SK-N-SH (cell line): ENCODE measurements at regions not wholly inside any gene's neighbourhood (a gene's known extent, or its start where the extent isn't known, plus 50 kb on each side); places are given as distances from the start of the nearest gene placed in this dataset.

Experiments used
- CTCF ChIA-PET: fragments of 300-600, 350-600 bp; formaldehyde crosslinking; extraction: SDS; loops from one replicate; lab custom pipeline; 2021; lab: Yijun Ruan, JAX
- POLR2A ChIA-PET: fragments of 350-600 bp; sonication (Branson Sonifier 250); formaldehyde crosslinking; extraction: SDS; loops from one replicate; lab custom pipeline; 2020; ENCODE audit warnings: antibody characterized with exemption, inconsistent platforms; lab: Yijun Ruan, JAX
- DNase-seq: peaks from one replicate; pipeline ENCODE4 v3.0.0; 2012
- H2AFZ ChIP-seq: fragments of 200-600 bp; sonication (generic); 2 replicates; pipeline ENCODE4 v1.8.1; 2016; ENCODE audit warnings: antibody characterized with exemption, mild to moderate bottlenecking, low read depth
- H3F3A ChIP-seq: fragments of 200-600 bp; sonication (generic); replicated peaks from 2 replicates; pipeline ENCODE3; 2016; ENCODE audit warnings: antibody characterized with exemption, mild to moderate bottlenecking; ENCODE audit not compliant: insufficient read depth
- H3K27ac ChIP-seq, 2 experiments: fragments of 200-500 bp in 1 of 2; fragments of 200-600 bp in 1 of 2; sonication (Bioruptor generic) in 1 of 2; sonication (generic), shearing (Covaris generic) in 1 of 2; 2 replicates each; pipeline versions ENCODE4 v1.5.1 to v1.6.1; 2014 to 2016; ENCODE audit warnings: low read depth in 2 of 2, inconsistent platforms in 1 of 2, low read length in 1 of 2, mild to moderate bottlenecking in 1 of 2, mixed read lengths in 1 of 2
- H3K27me3 ChIP-seq: fragments of 200-600 bp; sonication (generic), shearing (Covaris generic); 2 replicates; pipeline ENCODE4 v1.6.1; 2016; ENCODE audit warnings: mixed run types; ENCODE audit not compliant: insufficient read depth
- H3K36me3 ChIP-seq, 2 experiments: fragments of 200-500 bp in 1 of 2; fragments of 200-600 bp in 1 of 2; sonication (Bioruptor generic) in 1 of 2; sonication (generic) in 1 of 2; replicated peaks in 1 of 2; 2 replicates each; pipeline versions ENCODE3 to v1.5.1; 2014 to 2016; ENCODE audit warnings: low read length in 1 of 2, mild to moderate bottlenecking in 1 of 2; ENCODE audit not compliant: insufficient read depth in 2 of 2, control insufficient read depth in 1 of 2
- H3K4me1 ChIP-seq, 2 experiments: fragments of 200-500 bp in 1 of 2; fragments of 200-600 bp in 1 of 2; sonication (Bioruptor generic) in 1 of 2; sonication (generic), shearing (Covaris generic) in 1 of 2; 2 replicates each; pipeline versions ENCODE4 v1.5.1 to v1.6.1; 2014 to 2016; ENCODE audit warnings: low read depth in 1 of 2, low read length in 1 of 2, mixed run types in 1 of 2; ENCODE audit not compliant: insufficient read depth in 2 of 2, control insufficient read depth in 1 of 2
- H3K4me2 ChIP-seq: fragments of 200-600 bp; sonication (generic), shearing (Covaris generic); 2 replicates; pipeline ENCODE4 v1.6.1; 2017; ENCODE audit warnings: mixed run types
- H3K4me3 ChIP-seq, 2 experiments: fragments of 200-500 bp in 1 of 2; fragments of 200-600 bp in 1 of 2; sonication (Bioruptor generic) in 1 of 2; sonication (generic), shearing (Covaris generic) in 1 of 2; 2 replicates each; pipeline versions ENCODE4 v1.5.1 to v1.8.1; 2014 to 2016; ENCODE audit warnings: low read depth in 2 of 2, inconsistent platforms in 1 of 2, low read length in 1 of 2, mild to moderate bottlenecking in 1 of 2, mixed read lengths in 1 of 2, moderate library complexity in 1 of 2
- H3K79me2 ChIP-seq: fragments of 200-600 bp; sonication (generic); 2 replicates; pipeline ENCODE4 v1.8.1; 2017; ENCODE audit warnings: mild to moderate bottlenecking; ENCODE audit not compliant: insufficient read depth
- H3K9ac ChIP-seq: fragments of 200-600 bp; sonication (generic); 2 replicates; pipeline ENCODE4 v1.6.1; 2017; ENCODE audit warnings: mixed run types
- H3K9me2 ChIP-seq: fragments of 200-600 bp; sonication (generic); 2 replicates; pipeline ENCODE4 v1.6.1; 2017; ENCODE audit warnings: mixed run types
- H3K9me3 ChIP-seq: fragments of 200-600 bp; sonication (generic); 2 replicates; pipeline ENCODE4 v1.6.1; 2017; ENCODE audit warnings: mixed run types, mild to moderate bottlenecking, moderate library complexity
- H4K20me1 ChIP-seq: fragments of 200-600 bp; sonication (generic); 2 replicates; pipeline ENCODE4 v1.6.1; 2017; ENCODE audit warnings: mild to moderate bottlenecking, mixed run types; ENCODE audit not compliant: insufficient read depth
- EP300 ChIP-seq, 2 experiments: IDR thresholded peaks; 2 replicates each; pipeline versions ENCODE4 v1.4.0 to v1.6.1; 2012; ENCODE audit warnings: borderline replicate concordance in 1 of 2, low read depth in 1 of 2, low read length in 1 of 2
- FOXJ3 ChIP-seq: sonication (generic); formaldehyde crosslinking; IDR thresholded peaks from 2 replicates; pipeline ENCODE4 v1.5.1; 2020; ENCODE audit warnings: mild to moderate bottlenecking, missing genetic modification reagents
- GATA2 ChIP-seq: sonication (generic); formaldehyde crosslinking; IDR thresholded peaks from 2 replicates; pipeline ENCODE4 v1.5.0; 2020; ENCODE audit warnings: mild to moderate bottlenecking, missing genetic modification reagents
- JUND ChIP-seq: IDR thresholded peaks from 2 replicates; pipeline ENCODE4 v1.4.0; 2012
- MEF2A ChIP-seq: IDR thresholded peaks from 2 replicates; pipeline ENCODE4 v1.4.0; 2012; ENCODE audit warnings: low read depth, borderline replicate concordance
- MXI1 ChIP-seq: IDR thresholded peaks from 2 replicates; pipeline ENCODE4 v1.6.1; 2012; ENCODE audit warnings: mild to moderate bottlenecking, low read depth, low read length, improper control_type of control experiment
- POLR2AphosphoS5 ChIP-seq: IDR thresholded peaks from 2 replicates; pipeline ENCODE4 v1.6.1; 2012; ENCODE audit warnings: low read depth, low read length
- RAD21 ChIP-seq: IDR thresholded peaks from 2 replicates; pipeline ENCODE4 v1.6.1; 2012; ENCODE audit warnings: mild to moderate bottlenecking, low read length
- RCOR1 ChIP-seq: fragments of 150-350 bp; IDR thresholded peaks from 2 replicates; pipeline ENCODE4 v1.6.1; 2017; ENCODE audit warnings: antibody characterized with exemption, low read length
- RXRA ChIP-seq: IDR thresholded peaks from 2 replicates; pipeline ENCODE4 v1.4.0; 2012; ENCODE audit warnings: low read depth, mild to moderate bottlenecking, borderline replicate concordance
- TAF1 ChIP-seq: IDR thresholded peaks from 2 replicates; pipeline ENCODE4 v1.6.1; 2012; ENCODE audit warnings: low read depth, mild to moderate bottlenecking, low read length, moderate library complexity, borderline replicate concordance
- WGBS: methylation state at CpG from one replicate; pipeline ENCODE4 v1.1.6; 2017; ENCODE audit warnings: low lambda C conversion rate; 5-methylcytosine and 5-hydroxymethylcytosine counted together
- TF ChIP-seq, protein P1 (sequence below): IDR thresholded peaks from 2 replicates; pipeline ENCODE4 v1.4.0; 2012; ENCODE audit warnings: low read depth
- TF ChIP-seq, protein P2 (sequence below): fragments of 150-350 bp; IDR thresholded peaks from 2 replicates; pipeline ENCODE4 v1.6.1; 2017; ENCODE audit warnings: antibody characterized with exemption, low read length, low read depth, borderline replicate concordance
- TF ChIP-seq, protein P3 (sequence below): IDR thresholded peaks from 2 replicates; pipeline ENCODE4 v1.6.1; 2012; ENCODE audit warnings: mild to moderate bottlenecking, low read depth, low read length, moderate library complexity
- TF ChIP-seq, protein P4 (sequence below): fragments of 150-350 bp; IDR thresholded peaks from 2 replicates; pipeline ENCODE4 v1.6.1; 2016; ENCODE audit warnings: mild to moderate bottlenecking, low read depth, low read length
- TF ChIP-seq, protein P5 (sequence below): IDR thresholded peaks from 2 replicates; pipeline ENCODE4; 2012

DNA sequence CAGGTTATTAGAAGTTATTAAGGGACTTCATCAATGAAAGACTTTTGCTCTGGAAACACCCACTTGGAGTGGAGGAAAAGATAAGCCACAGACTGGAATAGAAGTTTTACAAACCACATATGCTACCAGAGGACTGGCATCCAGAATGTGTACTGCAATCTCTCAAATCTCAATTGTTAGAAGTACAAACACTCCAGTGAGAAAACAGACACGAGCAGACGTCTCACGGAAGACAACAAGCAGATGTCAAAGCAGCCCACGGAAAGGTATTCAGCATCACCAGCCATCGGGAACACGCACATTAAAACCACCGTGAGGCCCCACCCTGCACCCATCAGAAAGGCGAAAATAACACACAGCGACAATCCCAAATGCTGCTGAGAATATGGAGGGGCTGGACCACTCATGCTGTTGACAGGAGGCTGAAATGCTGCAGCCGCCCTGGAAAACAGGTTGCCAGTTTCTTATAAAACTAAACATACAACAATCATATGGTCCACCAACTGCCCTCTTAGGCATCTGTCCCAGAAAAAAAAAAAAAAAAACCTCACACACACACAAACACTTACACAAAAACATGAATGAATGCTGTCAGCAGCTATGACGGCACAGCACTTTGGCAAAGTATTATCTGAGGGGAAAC, 131.9 kb upstream of the SFSWAP start:
- Histone ChIP-seq H3K27ac (no peak overlapping the region), H3K4me1 (peaks cover 0 to 40% of the 10 kb centered on the region in 2 experiments; a peak in 2 of 4 replicates), H3F3A (no peaks in the 10 kb centered on the region), H3K27me3 (no peaks in the 10 kb centered on the region), H3K4me2 (no peak overlapping the region), H2AFZ (no peak overlapping the region), H3K9me3 (no peaks in the 10 kb centered on the region), H3K9ac (no peak overlapping the region), H3K36me3 (no peaks in the 10 kb centered on the region), H4K20me1 (no peaks in the 10 kb centered on the region), H3K9me2 (no peaks in the 10 kb centered on the region), H3K4me3 (no peak overlapping the region), H3K79me2 (no peaks in the 10 kb centered on the region)
- TF ChIP-seq RXRA (no peak), EP300 (IDR thresholded peaks at IDR 0.05; ENCODE audit: borderline replicate concordance in 1 of 2, low read depth in 1 of 2, low read length in 1 of 2) (0 out of 4 replicates have a peak, but pooled peaks of 1 of the 2 experiments have one; percentile 22), RCOR1 (peak; percentile 34; the same call in 1 of the 2 replicates), GATA2 (CRISPR knock-in tag) (peak; percentile 74), RAD21 (no peak; the same call in 1 of the 2 replicates)
- CTCF ChIA-PET: no interaction called here
- POLR2A ChIA-PET: no interaction called here
- no peak for DNase-seq
- 10% methylated on average over 11 of the region's 11 CpGs for WGBS

DNA sequence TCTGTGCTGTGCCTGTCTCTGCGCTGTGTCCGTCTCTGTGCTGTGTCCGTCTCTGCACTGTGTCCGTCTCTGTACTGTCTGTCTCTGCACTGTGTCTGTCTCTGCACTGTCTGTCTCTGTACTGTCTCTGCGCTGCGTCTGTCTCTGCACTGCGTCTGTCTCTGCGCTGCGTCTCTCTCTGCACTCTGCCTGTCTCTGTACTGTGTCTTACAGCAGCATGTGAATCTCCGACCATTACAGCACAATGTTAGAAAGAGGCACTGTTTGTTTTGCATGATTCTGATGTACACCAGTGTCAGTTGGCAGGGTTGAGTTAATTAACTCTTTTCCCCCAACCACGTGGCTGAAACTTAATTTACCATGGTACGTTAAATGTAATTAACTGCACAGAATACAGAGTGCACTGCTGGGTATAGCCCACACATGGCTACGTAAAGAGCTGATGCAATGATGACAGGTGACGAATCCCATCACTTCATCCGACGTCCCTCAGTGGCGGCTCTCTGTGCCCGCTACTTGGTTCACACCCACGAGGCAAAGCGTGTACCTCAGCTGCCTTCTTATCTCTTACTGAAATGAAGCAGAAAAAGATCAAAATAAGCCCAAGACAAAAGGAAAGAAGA, 127.7 kb upstream of the SFSWAP start:
- Histone ChIP-seq H3K9ac (no peak overlapping the region), H3K4me1 (peaks cover 0 to 20% of the 10 kb centered on the region in 2 experiments; a peak in 2 of 4 replicates), H3K27me3 (no peaks in the 10 kb centered on the region), H3F3A (no peaks in the 10 kb centered on the region), H3K9me3 (no peaks in the 10 kb centered on the region), H4K20me1 (no peaks in the 10 kb centered on the region), H3K4me2 (no peak overlapping the region), H3K79me2 (no peaks in the 10 kb centered on the region), H3K27ac (peak overlapping the region in 1 of 2 experiments; percentile 43; a peak in 1 of 4 replicates), H3K9me2 (no peaks in the 10 kb centered on the region), H3K4me3 (no peak overlapping the region), H3K36me3 (no peaks in the 10 kb centered on the region), H2AFZ (no peak overlapping the region)
- TF ChIP-seq, protein P1, sequence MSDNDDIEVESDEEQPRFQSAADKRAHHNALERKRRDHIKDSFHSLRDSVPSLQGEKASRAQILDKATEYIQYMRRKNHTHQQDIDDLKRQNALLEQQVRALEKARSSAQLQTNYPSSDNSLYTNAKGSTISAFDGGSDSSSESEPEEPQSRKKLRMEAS: no peak
- TF ChIP-seq MEF2A (no peak), EP300 (IDR thresholded peaks at IDR 0.05; ENCODE audit: borderline replicate concordance in 1 of 2, low read depth in 1 of 2, low read length in 1 of 2) (peak in 1 of 2 experiments; percentile 75; a peak in 1 of 4 replicates), RCOR1 (no peak; the same call in 1 of the 2 replicates), POLR2AphosphoS5 (no peak), FOXJ3 (CRISPR knock-in tag) (peak; percentile 89), JUND (no peak), TAF1 (no peak), MXI1 (peak; percentile 88; the same call in 1 of the 2 replicates), RXRA (no peak)
- TF ChIP-seq, protein P2, sequence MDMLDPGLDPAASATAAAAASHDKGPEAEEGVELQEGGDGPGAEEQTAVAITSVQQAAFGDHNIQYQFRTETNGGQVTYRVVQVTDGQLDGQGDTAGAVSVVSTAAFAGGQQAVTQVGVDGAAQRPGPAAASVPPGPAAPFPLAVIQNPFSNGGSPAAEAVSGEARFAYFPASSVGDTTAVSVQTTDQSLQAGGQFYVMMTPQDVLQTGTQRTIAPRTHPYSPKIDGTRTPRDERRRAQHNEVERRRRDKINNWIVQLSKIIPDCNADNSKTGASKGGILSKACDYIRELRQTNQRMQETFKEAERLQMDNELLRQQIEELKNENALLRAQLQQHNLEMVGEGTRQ: no peak
- TF ChIP-seq, protein P3, sequence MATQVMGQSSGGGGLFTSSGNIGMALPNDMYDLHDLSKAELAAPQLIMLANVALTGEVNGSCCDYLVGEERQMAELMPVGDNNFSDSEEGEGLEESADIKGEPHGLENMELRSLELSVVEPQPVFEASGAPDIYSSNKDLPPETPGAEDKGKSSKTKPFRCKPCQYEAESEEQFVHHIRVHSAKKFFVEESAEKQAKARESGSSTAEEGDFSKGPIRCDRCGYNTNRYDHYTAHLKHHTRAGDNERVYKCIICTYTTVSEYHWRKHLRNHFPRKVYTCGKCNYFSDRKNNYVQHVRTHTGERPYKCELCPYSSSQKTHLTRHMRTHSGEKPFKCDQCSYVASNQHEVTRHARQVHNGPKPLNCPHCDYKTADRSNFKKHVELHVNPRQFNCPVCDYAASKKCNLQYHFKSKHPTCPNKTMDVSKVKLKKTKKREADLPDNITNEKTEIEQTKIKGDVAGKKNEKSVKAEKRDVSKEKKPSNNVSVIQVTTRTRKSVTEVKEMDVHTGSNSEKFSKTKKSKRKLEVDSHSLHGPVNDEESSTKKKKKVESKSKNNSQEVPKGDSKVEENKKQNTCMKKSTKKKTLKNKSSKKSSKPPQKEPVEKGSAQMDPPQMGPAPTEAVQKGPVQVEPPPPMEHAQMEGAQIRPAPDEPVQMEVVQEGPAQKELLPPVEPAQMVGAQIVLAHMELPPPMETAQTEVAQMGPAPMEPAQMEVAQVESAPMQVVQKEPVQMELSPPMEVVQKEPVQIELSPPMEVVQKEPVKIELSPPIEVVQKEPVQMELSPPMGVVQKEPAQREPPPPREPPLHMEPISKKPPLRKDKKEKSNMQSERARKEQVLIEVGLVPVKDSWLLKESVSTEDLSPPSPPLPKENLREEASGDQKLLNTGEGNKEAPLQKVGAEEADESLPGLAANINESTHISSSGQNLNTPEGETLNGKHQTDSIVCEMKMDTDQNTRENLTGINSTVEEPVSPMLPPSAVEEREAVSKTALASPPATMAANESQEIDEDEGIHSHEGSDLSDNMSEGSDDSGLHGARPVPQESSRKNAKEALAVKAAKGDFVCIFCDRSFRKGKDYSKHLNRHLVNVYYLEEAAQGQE: no peak
- TF ChIP-seq, protein P4, sequence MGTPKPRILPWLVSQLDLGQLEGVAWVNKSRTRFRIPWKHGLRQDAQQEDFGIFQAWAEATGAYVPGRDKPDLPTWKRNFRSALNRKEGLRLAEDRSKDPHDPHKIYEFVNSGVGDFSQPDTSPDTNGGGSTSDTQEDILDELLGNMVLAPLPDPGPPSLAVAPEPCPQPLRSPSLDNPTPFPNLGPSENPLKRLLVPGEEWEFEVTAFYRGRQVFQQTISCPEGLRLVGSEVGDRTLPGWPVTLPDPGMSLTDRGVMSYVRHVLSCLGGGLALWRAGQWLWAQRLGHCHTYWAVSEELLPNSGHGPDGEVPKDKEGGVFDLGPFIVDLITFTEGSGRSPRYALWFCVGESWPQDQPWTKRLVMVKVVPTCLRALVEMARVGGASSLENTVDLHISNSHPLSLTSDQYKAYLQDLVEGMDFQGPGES: no peak
- TF ChIP-seq, protein P5, sequence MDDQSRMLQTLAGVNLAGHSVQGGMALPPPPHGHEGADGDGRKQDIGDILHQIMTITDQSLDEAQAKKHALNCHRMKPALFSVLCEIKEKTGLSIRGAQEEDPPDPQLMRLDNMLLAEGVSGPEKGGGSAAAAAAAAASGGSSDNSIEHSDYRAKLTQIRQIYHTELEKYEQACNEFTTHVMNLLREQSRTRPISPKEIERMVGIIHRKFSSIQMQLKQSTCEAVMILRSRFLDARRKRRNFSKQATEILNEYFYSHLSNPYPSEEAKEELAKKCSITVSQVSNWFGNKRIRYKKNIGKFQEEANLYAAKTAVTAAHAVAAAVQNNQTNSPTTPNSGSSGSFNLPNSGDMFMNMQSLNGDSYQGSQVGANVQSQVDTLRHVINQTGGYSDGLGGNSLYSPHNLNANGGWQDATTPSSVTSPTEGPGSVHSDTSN: no peak
- DNase-seq: peak; percentile 77
- WGBS: 11% methylated on average over 20 of the region's 20 CpGs
- CTCF ChIA-PET: no interaction called here
- POLR2A ChIA-PET: no interaction called here
